Stomach (tissue), 4 donors: ENCODE measurements at regions not wholly inside any gene's neighbourhood (a gene's known extent, or its start where the extent isn't known, plus 50 kb on each side); places are given as distances from the start of the nearest gene placed in this dataset.

Experiments
- CTCF ChIP-seq, 7 experiments: fragments of 450-650 bp in 4 of 7; fragments of 200-600 bp in 3 of 7; sonication (generic) in 3 of 7; IDR thresholded peaks; one replicate each; pipeline ENCODE4 v1.5.1; 2016 to 2019; ENCODE audit warnings: antibody characterized with exemption in 7 of 7, control low read depth in 2 of 7, mild to moderate bottlenecking in 1 of 7
- POLR2AphosphoS5 ChIP-seq, 3 donors: sonication (generic); formaldehyde crosslinking; IDR thresholded peaks; one replicate each; pipeline ENCODE4 v1.6.1; 2016; ENCODE audit warnings: antibody characterized with exemption in 3 of 3

GRCh38 chr12:94916663-94917062 lies 86.8 kb downstream of the NDUFA12 start:
- no peak for TF ChIP-seq POLR2AphosphoS5 (IDR thresholded peaks at IDR 0.05)
- no peak for TF ChIP-seq CTCF (IDR thresholded peaks at IDR 0.05)
